ENCODE measurements at regions not wholly inside any gene's neighbourhood (a gene's known extent, or its start where the extent isn't known, plus 50 kb on each side); places are given as distances from the start of the nearest gene placed in this dataset.

GRCh38 chr20:57048027-57048869 is 218.2 kb downstream of the BMP7 start:
- peak; percentile 69 for TF ChIP-seq CTCF (IDR thresholded peaks at IDR 0.05; ENCODE audit: low read depth, low read length)
- Histone ChIP-seq H3K4me3 (ENCODE audit: low read depth, low read length) (no peak overlapping the region), H3K27me3 (ENCODE audit: insufficient read depth, low read depth, severe bottlenecking) (peaks cover 80% of the 10 kb centered on the region), H3K27ac (no peak overlapping the region), H3K36me3 (no peaks in the 10 kb centered on the region), H3K9me3 (ENCODE audit: severe bottlenecking) (no peaks in the 10 kb centered on the region)
- DNase-seq = peak; percentile 14

- TF ChIP-seq CTCF (IDR thresholded peaks at IDR 0.05; ENCODE audit: low read depth, low read length) = no peak
- no peak for DNase-seq
- H3K4me3 ChIP-seq (ENCODE audit: low read depth, low read length) = no peak overlapping the region
- H3K36me3 ChIP-seq = no peaks in the 10 kb centered on the region
- no peaks in the 10 kb centered on the region for H3K9me3 ChIP-seq (ENCODE audit: severe bottlenecking)
- no peak overlapping the region for H3K27ac ChIP-seq
- H3K27me3 ChIP-seq (ENCODE audit: insufficient read depth, low read depth, severe bottlenecking) = peaks cover 77% of the 10 kb centered on the region
Measured at GRCh38 chr20:57049296-57049695, 217.1 kb downstream of the BMP7 start.

GRCh38 chr20:57051096-57051495 is 215.3 kb downstream of the BMP7 start:
- TF ChIP-seq CTCF (IDR thresholded peaks at IDR 0.05; ENCODE audit: low read depth, low read length) = no peak
- no peak overlapping the region for H3K4me3 ChIP-seq (ENCODE audit: low read depth, low read length)

GRCh38 chr20:57053067-57053466 is 213.4 kb downstream of the BMP7 start:
- TF ChIP-seq CTCF (IDR thresholded peaks at IDR 0.05; ENCODE audit: low read depth, low read length) = no peak
- Histone ChIP-seq H3K27ac (no peak overlapping the region), H3K27me3 (ENCODE audit: insufficient read depth, low read depth, severe bottlenecking) (peaks cover 85% of the 10 kb centered on the region), H3K36me3 (no peaks in the 10 kb centered on the region), H3K9me3 (ENCODE audit: severe bottlenecking) (no peaks in the 10 kb centered on the region), H3K4me3 (ENCODE audit: low read depth, low read length) (no peak overlapping the region)
- no peak for DNase-seq

More at GRCh38 chr20:57051096-57051495, 215.3 kb downstream of the BMP7 start:
- Histone ChIP-seq H3K9me3 (ENCODE audit: severe bottlenecking) (no peaks in the 10 kb centered on the region), H3K27me3 (ENCODE audit: insufficient read depth, low read depth, severe bottlenecking) (peaks cover 81% of the 10 kb centered on the region), H3K36me3 (no peaks in the 10 kb centered on the region), H3K27ac (no peak overlapping the region)
- no peak for DNase-seq

- H3K9me3 ChIP-seq (ENCODE audit: severe bottlenecking) = no peaks in the 10 kb centered on the region
- H3K27ac ChIP-seq = no peak overlapping the region
- no peak for TF ChIP-seq CTCF (IDR thresholded peaks at IDR 0.05; ENCODE audit: low read depth, low read length)
- DNase-seq = no peak
- H3K4me3 ChIP-seq (ENCODE audit: low read depth, low read length) = no peak overlapping the region
- no peaks in the 10 kb centered on the region for H3K36me3 ChIP-seq
- peaks cover 83% of the 10 kb centered on the region for H3K27me3 ChIP-seq (ENCODE audit: insufficient read depth, low read depth, severe bottlenecking)
Measured at GRCh38 chr20:57053793-57054552, 212.5 kb downstream of the BMP7 start.

Data from WERI-Rb-1 (cell line).